ENCODE measurements at regions not wholly inside any gene's neighbourhood (a gene's known extent, or its start where the extent isn't known, plus 50 kb on each side); places are given as distances from the start of the nearest gene placed in this dataset.
"Not testable (repeated sequence)": the region's sequence is repeated elsewhere in the genome, so short reads cannot be mapped to it uniquely, and the experiment has no call there.

DNA sequence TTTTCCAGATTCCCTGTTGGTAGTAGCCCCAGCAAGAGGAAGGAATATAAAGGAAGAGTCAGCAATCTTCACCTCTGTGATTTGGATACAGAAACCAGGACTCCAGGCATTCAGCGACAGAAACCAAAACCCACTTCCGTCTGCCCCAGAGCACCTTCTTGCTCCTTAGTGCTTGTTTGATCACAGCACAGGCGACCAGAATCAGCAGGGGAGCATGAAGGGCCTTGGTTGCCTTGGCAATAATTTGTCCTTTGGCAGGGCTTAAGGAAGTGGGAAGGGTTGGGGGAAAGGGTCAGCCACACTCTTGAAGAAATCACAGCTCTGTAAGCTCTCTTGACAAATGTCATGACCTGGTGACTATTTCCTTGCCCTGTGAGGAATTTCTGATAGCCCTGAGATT is 379.6 kb downstream of the OTUD1 start:
- Histone ChIP-seq H3K9ac (ENCODE audit: low read depth, low read length) (no peak overlapping the region), H3K36me3 (ENCODE audit: insufficient read depth, low read length) (no peaks in the 10 kb centered on the region), H3K4me1 (ENCODE audit: insufficient read depth, low read length) (no peaks in the 10 kb centered on the region; the same call in 1 of the 2 replicates), H3K27me3 (ENCODE audit: insufficient read depth, low read length) (no peaks in the 10 kb centered on the region), H3K9me3 (ENCODE audit: insufficient read depth, low read depth, low read length) (no peaks in the 10 kb centered on the region), H3K27ac (ENCODE audit: low read depth, low read length) (no peak overlapping the region), H3K4me3 (ENCODE audit: low read length) (no peak overlapping the region)
- WGBS, result 61% methylated on average over 3 of the region's 3 CpGs

- Histone ChIP-seq H3K9me3 (ENCODE audit: insufficient read depth, low read depth, low read length) (no peaks in the 10 kb centered on the region), H3K4me1 (ENCODE audit: insufficient read depth, low read length) (no peaks in the 10 kb centered on the region; the same call in 1 of the 2 replicates), H3K4me3 (ENCODE audit: low read length) (no peak overlapping the region), H3K27ac (ENCODE audit: low read depth, low read length) (no peak overlapping the region), H3K36me3 (ENCODE audit: insufficient read depth, low read length) (no peaks in the 10 kb centered on the region), H3K9ac (ENCODE audit: low read depth, low read length) (no peak overlapping the region), H3K27me3 (ENCODE audit: insufficient read depth, low read length) (no peaks in the 10 kb centered on the region)
- 91% methylated on average over 3 of the region's 3 CpGs for WGBS
These were observed 381.9 kb downstream of the OTUD1 start for GRCh38 chr10:23820792-23821191.

- Histone ChIP-seq H3K27ac (ENCODE audit: low read depth, low read length) (no peak overlapping the region), H3K9ac (ENCODE audit: low read depth, low read length) (no peak overlapping the region), H3K27me3 (ENCODE audit: insufficient read depth, low read length) (no peaks in the 10 kb centered on the region), H3K36me3 (ENCODE audit: insufficient read depth, low read length) (no peaks in the 10 kb centered on the region), H3K4me1 (ENCODE audit: insufficient read depth, low read length) (no peaks in the 10 kb centered on the region), H3K9me3 (ENCODE audit: insufficient read depth, low read depth, low read length) (no peaks in the 10 kb centered on the region), H3K4me3 (ENCODE audit: low read length) (no peak overlapping the region)
- WGBS, result 98% methylated on average over 3 of the region's 4 CpGs
These were observed 384.1 kb upstream of the KIAA1217 start for GRCh38 chr10:23824822-23825221.

DNA sequence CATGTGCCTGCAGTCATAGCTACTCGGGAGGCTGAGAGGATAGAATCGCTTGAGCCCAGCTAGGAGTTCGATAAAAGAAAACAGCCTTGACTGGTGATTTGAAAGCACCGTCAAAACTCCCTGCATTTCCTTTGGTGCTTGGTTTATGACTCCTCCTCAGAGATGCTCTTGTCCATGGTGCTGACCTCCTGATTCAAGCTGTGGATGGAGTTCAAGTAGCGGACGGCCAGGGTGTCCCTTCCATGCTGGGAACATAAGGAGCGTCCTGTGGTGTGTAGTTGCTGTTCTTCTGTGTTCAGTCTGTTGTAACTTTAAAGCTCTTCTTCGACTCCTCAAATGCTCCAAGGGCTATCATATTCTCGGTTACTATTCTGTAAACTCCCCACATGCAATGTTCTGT is 382.5 kb upstream of the KIAA1217 start:
- Histone ChIP-seq H3K27ac (ENCODE audit: low read depth, low read length) (no peak overlapping the region), H3K4me1 (ENCODE audit: insufficient read depth, low read length) (no peaks in the 10 kb centered on the region), H3K27me3 (ENCODE audit: insufficient read depth, low read length) (no peaks in the 10 kb centered on the region), H3K36me3 (ENCODE audit: insufficient read depth, low read length) (no peaks in the 10 kb centered on the region), H3K4me3 (ENCODE audit: low read length) (no peak overlapping the region), H3K9ac (ENCODE audit: low read depth, low read length) (no peak overlapping the region), H3K9me3 (ENCODE audit: insufficient read depth, low read depth, low read length) (no peaks in the 10 kb centered on the region)
- 40% methylated on average over 9 of the region's 9 CpGs for WGBS

DNA sequence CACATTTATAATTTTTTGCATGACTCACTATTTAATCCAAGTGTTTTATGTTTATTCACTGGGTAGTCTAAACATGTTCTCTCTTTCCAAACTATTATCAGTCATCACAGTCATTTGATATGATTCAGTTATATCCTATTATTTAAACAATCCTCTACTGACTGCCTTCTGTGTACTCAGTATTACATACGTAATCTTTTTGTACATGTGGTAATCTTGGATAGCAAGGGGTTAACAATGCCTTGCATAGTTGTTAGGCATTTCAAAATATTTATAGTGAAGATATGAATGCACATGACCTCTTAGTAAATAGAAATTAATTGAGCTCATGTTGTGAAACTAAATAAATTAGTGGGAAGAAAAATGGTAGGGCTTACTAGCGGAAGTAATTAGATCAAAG is 379.4 kb upstream of the KIAA1217 start:
- no peaks in the 10 kb centered on the region for H3K36me3 ChIP-seq (ENCODE audit: insufficient read depth, low read length)
- 95% methylated on average over 2 of the region's 2 CpGs for WGBS
- no peak overlapping the region for H3K4me3 ChIP-seq (ENCODE audit: low read length)
- H3K4me1 ChIP-seq (ENCODE audit: insufficient read depth, low read length), result no peaks in the 10 kb centered on the region
- no peaks in the 10 kb centered on the region for H3K27me3 ChIP-seq (ENCODE audit: insufficient read depth, low read length)
- H3K9ac ChIP-seq (ENCODE audit: low read depth, low read length), result no peak overlapping the region
- H3K27ac ChIP-seq (ENCODE audit: low read depth, low read length), result no peak overlapping the region
- no peaks in the 10 kb centered on the region for H3K9me3 ChIP-seq (ENCODE audit: insufficient read depth, low read depth, low read length)

GRCh38 chr10:23834091-23834490 is 374.8 kb upstream of the KIAA1217 start:
- Histone ChIP-seq H3K27ac (ENCODE audit: low read depth, low read length) (no peak overlapping the region), H3K36me3 (ENCODE audit: insufficient read depth, low read length) (no peaks in the 10 kb centered on the region), H3K4me3 (ENCODE audit: low read length) (no peak overlapping the region), H3K9ac (ENCODE audit: low read depth, low read length) (no peak overlapping the region), H3K9me3 (ENCODE audit: insufficient read depth, low read depth, low read length) (no peaks in the 10 kb centered on the region), H3K27me3 (ENCODE audit: insufficient read depth, low read length) (no peaks in the 10 kb centered on the region), H3K4me1 (ENCODE audit: insufficient read depth, low read length) (no peaks in the 10 kb centered on the region)

GRCh38 chr10:23850631-23851030 is 358.3 kb upstream of the KIAA1217 start:
- Histone ChIP-seq H3K27ac (ENCODE audit: low read depth, low read length) (no peak overlapping the region), H3K4me1 (ENCODE audit: insufficient read depth, low read length) (no peaks in the 10 kb centered on the region), H3K27me3 (ENCODE audit: insufficient read depth, low read length) (no peaks in the 10 kb centered on the region), H3K4me3 (ENCODE audit: low read length) (no peak overlapping the region), H3K9me3 (ENCODE audit: insufficient read depth, low read depth, low read length) (0 out of 2 replicates have a peak, but pooled peaks cover 3% of the 10 kb centered on the region), H3K9ac (ENCODE audit: low read depth, low read length) (no peak overlapping the region), H3K36me3 (ENCODE audit: insufficient read depth, low read length) (no peaks in the 10 kb centered on the region)
- WGBS, result 100% methylated on average over 2 of the region's 2 CpGs

GRCh38 chr10:23859598-23859997 is 349.3 kb upstream of the KIAA1217 start:
- Histone ChIP-seq H3K4me3 (ENCODE audit: low read length) (no peak overlapping the region), H3K27me3 (ENCODE audit: insufficient read depth, low read length) (no peaks in the 10 kb centered on the region), H3K9me3 (ENCODE audit: insufficient read depth, low read depth, low read length) (peaks cover 11% of the 10 kb centered on the region), H3K9ac (ENCODE audit: low read depth, low read length) (no peak overlapping the region), H3K36me3 (ENCODE audit: insufficient read depth, low read length) (no peaks in the 10 kb centered on the region), H3K27ac (ENCODE audit: low read depth, low read length) (no peak overlapping the region), H3K4me1 (ENCODE audit: insufficient read depth, low read length) (no peaks in the 10 kb centered on the region)
- no CpG with 5 or more reads among the region's 1 CpG for WGBS

DNA sequence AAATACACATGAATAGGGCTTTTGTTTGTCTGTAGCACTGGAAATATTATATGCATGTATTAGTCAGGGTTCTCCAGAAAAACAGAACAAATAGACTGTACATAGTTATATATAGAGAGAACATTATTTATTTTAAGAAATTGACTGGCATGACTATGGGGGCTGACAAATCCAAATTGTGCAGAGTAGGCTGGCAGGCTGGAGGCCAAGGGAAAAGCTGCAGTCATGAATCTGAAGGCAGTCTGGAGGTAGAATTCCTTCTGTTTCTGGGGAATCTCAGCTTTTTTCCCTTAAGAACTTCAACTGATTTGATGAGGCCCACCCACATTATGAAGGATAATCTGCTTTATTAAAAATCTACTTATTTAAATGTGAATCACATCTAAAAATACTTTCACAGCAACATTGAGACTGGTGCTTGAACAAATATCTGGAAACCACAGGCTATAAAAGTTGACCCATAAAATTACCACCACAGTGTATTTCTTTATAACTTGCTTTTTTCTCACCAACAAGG is 344.2 kb upstream of the KIAA1217 start:
- no peak overlapping the region for H3K27ac ChIP-seq (ENCODE audit: low read depth, low read length)
- H3K9me3 ChIP-seq (ENCODE audit: insufficient read depth, low read depth, low read length), result no peaks in the 10 kb centered on the region
- no peaks in the 10 kb centered on the region for H3K36me3 ChIP-seq (ENCODE audit: insufficient read depth, low read length)
- H3K27me3 ChIP-seq (ENCODE audit: insufficient read depth, low read length), result no peaks in the 10 kb centered on the region
- no peak overlapping the region for H3K4me3 ChIP-seq (ENCODE audit: low read length)
- no peaks in the 10 kb centered on the region for H3K4me1 ChIP-seq (ENCODE audit: insufficient read depth, low read length)
- H3K9ac ChIP-seq (ENCODE audit: low read depth, low read length), result no peak overlapping the region

- H3K27ac ChIP-seq (ENCODE audit: low read depth, low read length); H3K9ac ChIP-seq (ENCODE audit: low read depth, low read length); H3K27me3 ChIP-seq (ENCODE audit: insufficient read depth, low read length); H3K36me3 ChIP-seq (ENCODE audit: insufficient read depth, low read length); H3K9me3 ChIP-seq (ENCODE audit: insufficient read depth, low read depth, low read length); H3K4me3 ChIP-seq (ENCODE audit: low read length): not testable (repeated sequence)
- peaks cover 11% of the 10 kb centered on the region for H3K4me1 ChIP-seq (ENCODE audit: insufficient read depth, low read length)
- WGBS, result no CpG with 5 or more reads among the region's 5 CpGs
These were observed 342.0 kb upstream of the KIAA1217 start for GRCh38 chr10:23866985-23867384.

DNA sequence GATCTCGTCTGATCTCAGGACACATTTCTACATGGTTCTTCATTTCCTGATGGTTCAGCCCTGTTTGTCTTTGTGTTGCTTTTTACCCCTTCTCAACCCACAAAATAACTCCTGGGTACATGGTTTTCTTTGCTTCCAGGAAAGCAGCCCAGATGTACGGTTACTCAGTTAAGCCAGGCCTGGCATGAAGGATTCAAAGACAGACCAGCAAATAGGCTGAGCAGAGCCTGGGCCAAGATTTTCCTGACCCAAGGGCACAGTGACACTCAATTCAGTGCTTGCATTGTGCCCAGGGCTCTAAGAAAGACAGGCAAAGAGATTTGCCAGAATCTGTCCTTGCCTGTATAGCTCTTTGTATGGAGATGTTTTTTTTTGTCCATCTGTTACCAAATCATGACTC is 340.8 kb upstream of the KIAA1217 start:
- no peaks in the 10 kb centered on the region for H3K9me3 ChIP-seq (ENCODE audit: insufficient read depth, low read depth, low read length)
- peaks cover 18% of the 10 kb centered on the region for H3K4me1 ChIP-seq (ENCODE audit: insufficient read depth, low read length)
- 96% methylated on average over 2 of the region's 2 CpGs for WGBS
- H3K9ac ChIP-seq (ENCODE audit: low read depth, low read length), result no peak overlapping the region
- H3K36me3 ChIP-seq (ENCODE audit: insufficient read depth, low read length), result no peaks in the 10 kb centered on the region
- H3K27me3 ChIP-seq (ENCODE audit: insufficient read depth, low read length), result no peaks in the 10 kb centered on the region
- H3K4me3 ChIP-seq (ENCODE audit: low read length), result no peak overlapping the region
- H3K27ac ChIP-seq (ENCODE audit: low read depth, low read length), result no peak overlapping the region

GRCh38 chr10:23869548-23869947 is 339.4 kb upstream of the KIAA1217 start:
- H3K9me3 ChIP-seq (ENCODE audit: insufficient read depth, low read depth, low read length), result no peaks in the 10 kb centered on the region
- WGBS, result 89% methylated on average over 5 of the region's 7 CpGs
- no peak overlapping the region for H3K9ac ChIP-seq (ENCODE audit: low read depth, low read length)
- H3K36me3 ChIP-seq (ENCODE audit: insufficient read depth, low read length), result no peaks in the 10 kb centered on the region
- H3K4me1 ChIP-seq (ENCODE audit: insufficient read depth, low read length), result peaks cover 18% of the 10 kb centered on the region
- H3K27ac ChIP-seq (ENCODE audit: low read depth, low read length), result no peak overlapping the region
- H3K27me3 ChIP-seq (ENCODE audit: insufficient read depth, low read length), result no peaks in the 10 kb centered on the region
- H3K4me3 ChIP-seq (ENCODE audit: low read length), result no peak overlapping the region

Data from HUES64 (cell line).